ENCODE measurements at regions not wholly inside any gene's neighbourhood (a gene's known extent, or its start where the extent isn't known, plus 50 kb on each side); places are given as distances from the start of the nearest gene placed in this dataset.
A peak's percentile ranks its signal among the peaks of the same experiment; 100 is the strongest.

GRCh38 chr6:100185615-100186014, 191.6 kb upstream of the MCHR2 start:
- no peak overlapping the region for H3K9ac ChIP-seq (ENCODE audit: control insufficient read depth, insufficient read depth, low read length)
- 0 out of 2 replicates have a peak, but pooled peaks cover 2% of the 10 kb centered on the region for H3K4me1 ChIP-seq (ENCODE audit: control insufficient read depth, insufficient read depth, low read length)
- ChIA-PET POLR2A (no interaction called here), SMC1A (ENCODE audit: uncharacterized antibody, unreplicated experiment) (interaction anchor here (1.4 to 2.2 kb wide), 2 partner anchors 14 to 80 kb away, joined by 4 to 14 read pairs; no protein-coding TSS in a partner anchor), CTCF (no interaction called here), RAD21 (ENCODE audit: unreplicated experiment) (interaction anchor here (1.0 kb wide), 1 partner anchor 73 kb away, joined by 3 read pairs; no protein-coding TSS in a partner anchor)
- H3K4me2 ChIP-seq (ENCODE audit: control insufficient read depth, insufficient read depth), result no peak overlapping the region
- no peaks in the 10 kb centered on the region for H3K36me3 ChIP-seq (ENCODE audit: control insufficient read depth in 2 of 2, insufficient read depth in 2 of 2, low read length in 1 of 2)
- ATAC-seq, result peak; percentile 88
- H3K27me3 ChIP-seq (replicated peaks in 1 of 2; ENCODE audit: control insufficient read depth in 2 of 2, insufficient read depth in 2 of 2, low read length in 1 of 2), result no peaks in the 10 kb centered on the region; a peak in 1 of 4 replicates
- 1% methylated on average over 3 of the region's 3 CpGs for WGBS (ENCODE audit: insufficient coverage, insufficient replicate concordance, low lambda C conversion rate, missing lambda C conversion rate)
- peak; percentile 46; the same call in 1 of the 2 replicates for TF ChIP-seq IKZF1 (conservative IDR thresholded peaks at IDR 0.05)
- TF ChIP-seq BCLAF1 (IDR thresholded peaks at IDR 0.05), result no peak
- H3K9me3 ChIP-seq (replicated peaks; ENCODE audit: control insufficient read depth, insufficient read depth, low read length), result no peaks in the 10 kb centered on the region
- no peak for DNase-seq (ENCODE audit: low read depth, low spot score)
- no peak overlapping the region for H3K4me3 ChIP-seq
- no peaks in the 10 kb centered on the region for H3K79me2 ChIP-seq (ENCODE audit: control insufficient read depth, insufficient read depth, low read length)
- BruUV-seq (replicated peaks), result no TSS peak
- H3K27ac ChIP-seq (ENCODE audit: control insufficient read depth, insufficient read depth), result no peak overlapping the region
- intact Hi-C loops (cut with micrococcal nuclease; ENCODE audit: unreplicated experiment), result no loop called here
- H4K20me1 ChIP-seq (ENCODE audit: control insufficient read depth, insufficient read depth), result no peaks in the 10 kb centered on the region
- peak overlapping the region; percentile 26; the same call in 1 of the 2 replicates for H2AFZ ChIP-seq (ENCODE audit: control insufficient read depth, low read depth, low read length)
- FAIRE-seq, result no peak
- in situ Hi-C loops (cut with MboI), result no loop called here

GRCh38 chr6:100184473-100184872, 190.4 kb upstream of the MCHR2 start:
- Histone ChIP-seq H3K36me3 (ENCODE audit: control insufficient read depth in 2 of 2, insufficient read depth in 2 of 2, low read length in 1 of 2) (no peaks in the 10 kb centered on the region), H3K27ac (ENCODE audit: control insufficient read depth, insufficient read depth) (no peak overlapping the region), H3K79me2 (ENCODE audit: control insufficient read depth, insufficient read depth, low read length) (no peaks in the 10 kb centered on the region), H3K9ac (ENCODE audit: control insufficient read depth, insufficient read depth, low read length) (no peak overlapping the region), H3K9me3 (replicated peaks; ENCODE audit: control insufficient read depth, insufficient read depth, low read length) (no peaks in the 10 kb centered on the region), H4K20me1 (ENCODE audit: control insufficient read depth, insufficient read depth) (no peaks in the 10 kb centered on the region), H3K4me2 (ENCODE audit: control insufficient read depth, insufficient read depth) (no peak overlapping the region), H3K4me3 (no peak overlapping the region), H2AFZ (ENCODE audit: control insufficient read depth, low read depth, low read length) (no peak overlapping the region), H3K27me3 (replicated peaks in 1 of 2; ENCODE audit: control insufficient read depth in 2 of 2, insufficient read depth in 2 of 2, low read length in 1 of 2) (no peaks in the 10 kb centered on the region), H3K4me1 (ENCODE audit: control insufficient read depth, insufficient read depth, low read length) (0 out of 2 replicates have a peak, but pooled peaks cover 2% of the 10 kb centered on the region)
- ChIA-PET POLR2A (no interaction called here), CTCF (interaction anchor here (0.7 to 1.2 kb wide), 2 partner anchors 296 to 480 kb away, joined by 3 to 4 read pairs; no protein-coding TSS in a partner anchor), SMC1A (ENCODE audit: uncharacterized antibody, unreplicated experiment) (interaction anchor here (0.8 to 2.2 kb wide), 9 partner anchors 8 to 81 kb away, joined by 3 to 14 read pairs (median 4); no protein-coding TSS in a partner anchor), RAD21 (ENCODE audit: unreplicated experiment) (interaction anchor here (1.2 to 1.7 kb wide), 2 partner anchors 8 to 15 kb away, joined by 3 to 4 read pairs; no protein-coding TSS in a partner anchor)
- ATAC-seq (no peak), FAIRE-seq (no peak), DNase-seq (ENCODE audit: low read depth, low spot score) (no peak)
- BruUV-seq (replicated peaks), result no TSS peak
- no peak for TF ChIP-seq TAF1 (IDR thresholded peaks at IDR 0.05; ENCODE audit: borderline replicate concordance, low read depth, low read length)
- TF ChIP-seq IKZF1 (conservative IDR thresholded peaks at IDR 0.05), result 0 out of 2 replicates have a peak, but pooled peaks have one; percentile 20
- no peak for TF ChIP-seq RAD21 (IDR thresholded peaks at IDR 0.05; ENCODE audit: insufficient read depth, low read depth, low read length)
- intact Hi-C loops (cut with micrococcal nuclease; ENCODE audit: unreplicated experiment) (no loop called here), in situ Hi-C loops (cut with MboI) (no loop called here)
- WGBS (ENCODE audit: insufficient coverage, insufficient replicate concordance, low lambda C conversion rate, missing lambda C conversion rate), result 89% methylated on average over 3 of the region's 3 CpGs

Data from GM12878 (cell line).